ENCODE measurements at regions not wholly inside any gene's neighbourhood (a gene's known extent, or its start where the extent isn't known, plus 50 kb on each side); places are given as distances from the start of the nearest gene placed in this dataset.

DNA sequence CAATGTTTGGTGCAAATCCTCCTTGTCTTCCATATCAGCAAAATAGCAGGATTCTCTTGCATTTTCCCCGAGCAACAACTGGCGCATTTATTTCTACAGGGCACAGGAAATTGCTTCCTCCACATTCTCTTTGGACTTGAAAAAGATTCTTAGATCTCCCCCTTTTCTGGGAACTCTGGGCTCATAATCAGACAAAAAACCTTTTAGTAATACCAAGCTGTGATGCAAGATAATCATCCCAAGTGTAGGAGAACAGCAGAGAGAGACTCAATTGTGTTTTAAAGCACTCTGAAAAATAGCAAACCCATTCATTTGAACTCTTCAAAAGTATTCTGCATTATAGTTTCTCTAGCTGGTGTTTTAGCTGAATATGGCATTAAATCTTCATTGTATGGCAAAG is 419.6 kb upstream of the NPVF start:
- no peaks in the 10 kb centered on the region for H3K27me3 ChIP-seq (replicated peaks)
- in situ Hi-C loops (cut with HindIII; ENCODE audit: low pct_ligation_motif_present, low sequenced_read_pairs), result no loop called here
- no peak overlapping the region for H3K27ac ChIP-seq
- TF ChIP-seq, protein P1, sequence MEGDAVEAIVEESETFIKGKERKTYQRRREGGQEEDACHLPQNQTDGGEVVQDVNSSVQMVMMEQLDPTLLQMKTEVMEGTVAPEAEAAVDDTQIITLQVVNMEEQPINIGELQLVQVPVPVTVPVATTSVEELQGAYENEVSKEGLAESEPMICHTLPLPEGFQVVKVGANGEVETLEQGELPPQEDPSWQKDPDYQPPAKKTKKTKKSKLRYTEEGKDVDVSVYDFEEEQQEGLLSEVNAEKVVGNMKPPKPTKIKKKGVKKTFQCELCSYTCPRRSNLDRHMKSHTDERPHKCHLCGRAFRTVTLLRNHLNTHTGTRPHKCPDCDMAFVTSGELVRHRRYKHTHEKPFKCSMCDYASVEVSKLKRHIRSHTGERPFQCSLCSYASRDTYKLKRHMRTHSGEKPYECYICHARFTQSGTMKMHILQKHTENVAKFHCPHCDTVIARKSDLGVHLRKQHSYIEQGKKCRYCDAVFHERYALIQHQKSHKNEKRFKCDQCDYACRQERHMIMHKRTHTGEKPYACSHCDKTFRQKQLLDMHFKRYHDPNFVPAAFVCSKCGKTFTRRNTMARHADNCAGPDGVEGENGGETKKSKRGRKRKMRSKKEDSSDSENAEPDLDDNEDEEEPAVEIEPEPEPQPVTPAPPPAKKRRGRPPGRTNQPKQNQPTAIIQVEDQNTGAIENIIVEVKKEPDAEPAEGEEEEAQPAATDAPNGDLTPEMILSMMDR (IDR thresholded peaks at IDR 0.05; ENCODE audit: low read depth, low read length, missing control alignments), result no peak
- H3K36me3 ChIP-seq (replicated peaks), result no peaks in the 10 kb centered on the region
- H3K4me3 ChIP-seq (ENCODE audit: low read depth, low read length), result no peak overlapping the region
- DNase-seq, result no peak

DNA sequence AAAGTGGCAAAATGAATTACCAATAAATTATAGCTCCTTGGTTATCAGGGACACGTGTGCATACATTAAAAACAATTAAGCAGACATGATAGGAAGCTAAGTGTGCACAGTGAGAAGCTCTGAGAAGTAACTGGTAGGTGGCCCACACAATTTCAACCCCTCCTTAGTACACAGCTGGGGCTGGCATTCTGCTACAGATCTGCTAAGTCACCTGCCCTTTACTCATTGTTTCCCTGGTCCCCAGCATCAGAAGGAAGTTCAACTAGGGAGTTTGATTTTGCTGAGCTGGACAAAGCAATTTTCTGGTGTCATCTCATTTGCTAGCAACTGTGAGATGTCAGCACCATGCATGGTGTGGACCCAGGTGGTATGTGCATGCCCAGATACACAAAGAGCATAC is 424.1 kb upstream of the NPVF start:
- H3K27ac ChIP-seq, result no peak overlapping the region
- no peak for DNase-seq
- in situ Hi-C loops (cut with HindIII; ENCODE audit: low pct_ligation_motif_present, low sequenced_read_pairs), result no loop called here
- no peaks in the 10 kb centered on the region for H3K36me3 ChIP-seq (replicated peaks)
- no peak overlapping the region for H3K4me3 ChIP-seq (ENCODE audit: low read depth, low read length)
- no peaks in the 10 kb centered on the region for H3K27me3 ChIP-seq (replicated peaks)
- TF ChIP-seq, protein P1 (IDR thresholded peaks at IDR 0.05; ENCODE audit: low read depth, low read length, missing control alignments), result no peak

DNA sequence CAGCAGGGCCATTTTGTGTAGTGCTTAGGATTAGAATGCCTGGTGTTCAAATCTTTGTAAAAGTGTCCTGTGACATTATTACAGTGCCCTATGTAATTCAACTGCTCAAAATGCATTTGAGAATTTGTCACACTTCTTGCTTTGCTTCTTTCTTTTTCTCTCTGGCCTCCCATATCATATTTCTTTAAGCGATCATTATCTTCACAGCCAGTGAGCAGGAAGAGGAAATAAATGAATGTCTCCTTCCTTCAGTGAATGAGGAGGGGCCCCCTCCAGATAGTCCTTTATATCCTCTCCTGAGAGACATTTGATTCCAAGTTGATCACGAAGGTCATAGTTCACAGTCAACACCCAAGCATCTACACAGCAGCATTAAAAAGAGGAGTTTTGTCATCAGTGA is 425.1 kb upstream of the NPVF start:
- Histone ChIP-seq H3K4me3 (ENCODE audit: low read depth, low read length) (no peak overlapping the region), H3K27ac (no peak overlapping the region), H3K36me3 (replicated peaks) (no peaks in the 10 kb centered on the region), H3K27me3 (replicated peaks) (no peaks in the 10 kb centered on the region)
- DNase-seq, result no peak
- in situ Hi-C loops (cut with HindIII; ENCODE audit: low pct_ligation_motif_present, low sequenced_read_pairs), result no loop called here
- TF ChIP-seq, protein P1 (IDR thresholded peaks at IDR 0.05; ENCODE audit: low read depth, low read length, missing control alignments), result no peak

DNA sequence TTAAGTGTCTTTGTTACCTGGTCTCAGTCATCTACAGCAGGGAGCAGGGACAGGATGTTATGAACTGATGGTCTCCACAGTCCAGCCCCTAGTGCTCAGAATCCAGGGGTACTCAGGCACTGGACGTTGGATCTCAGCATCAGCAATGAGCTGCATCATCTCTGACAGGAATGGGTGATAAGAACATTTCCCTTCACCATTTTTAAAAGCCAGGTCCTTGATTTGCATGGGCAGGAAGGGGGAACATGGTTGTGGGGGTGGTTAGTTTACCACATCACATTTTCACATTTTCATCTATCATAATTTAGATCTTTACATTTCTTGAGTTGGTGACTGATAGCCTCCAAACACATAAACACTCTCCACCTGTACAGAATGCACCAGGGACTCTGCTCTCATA is 427.8 kb upstream of the NPVF start:
- no peak overlapping the region for H3K4me3 ChIP-seq (ENCODE audit: low read depth, low read length)
- H3K27me3 ChIP-seq (replicated peaks), result no peaks in the 10 kb centered on the region
- no peak overlapping the region for H3K27ac ChIP-seq
- H3K36me3 ChIP-seq (replicated peaks), result no peaks in the 10 kb centered on the region
- in situ Hi-C loops (cut with HindIII; ENCODE audit: low pct_ligation_motif_present, low sequenced_read_pairs), result no loop called here
- TF ChIP-seq, protein P1 (IDR thresholded peaks at IDR 0.05; ENCODE audit: low read depth, low read length, missing control alignments), result no peak
- DNase-seq, result no peak

DNA sequence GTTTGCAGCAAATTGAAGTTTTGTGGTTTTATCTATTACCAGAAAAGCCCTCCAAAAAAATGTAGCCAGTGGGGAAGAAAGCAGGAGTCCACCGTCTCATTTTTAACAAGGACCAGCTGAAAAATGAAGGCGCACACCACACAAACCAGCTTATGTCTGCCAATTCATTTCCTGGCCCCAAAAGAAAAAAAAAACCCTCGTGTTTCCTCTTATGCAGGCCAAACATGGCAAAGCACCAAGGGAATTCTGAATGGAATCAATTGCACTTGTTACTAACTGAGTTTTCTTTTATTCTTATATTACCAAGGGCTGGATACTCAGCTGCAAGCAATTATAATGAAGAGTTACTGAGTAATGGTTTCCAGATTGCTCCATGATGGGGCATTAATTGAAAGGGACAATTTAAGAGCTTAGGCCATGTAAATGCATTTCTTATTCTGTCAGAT is 428.3 kb upstream of the NPVF start:
- Histone ChIP-seq H3K4me3 (ENCODE audit: low read depth, low read length) (no peak overlapping the region), H3K36me3 (replicated peaks) (no peaks in the 10 kb centered on the region), H3K27me3 (replicated peaks) (no peaks in the 10 kb centered on the region), H3K27ac (no peak overlapping the region)
- no peak for DNase-seq
- in situ Hi-C loops (cut with HindIII; ENCODE audit: low pct_ligation_motif_present, low sequenced_read_pairs), result no loop called here
- TF ChIP-seq, protein P1 (IDR thresholded peaks at IDR 0.05; ENCODE audit: low read depth, low read length, missing control alignments), result no peak

DNA sequence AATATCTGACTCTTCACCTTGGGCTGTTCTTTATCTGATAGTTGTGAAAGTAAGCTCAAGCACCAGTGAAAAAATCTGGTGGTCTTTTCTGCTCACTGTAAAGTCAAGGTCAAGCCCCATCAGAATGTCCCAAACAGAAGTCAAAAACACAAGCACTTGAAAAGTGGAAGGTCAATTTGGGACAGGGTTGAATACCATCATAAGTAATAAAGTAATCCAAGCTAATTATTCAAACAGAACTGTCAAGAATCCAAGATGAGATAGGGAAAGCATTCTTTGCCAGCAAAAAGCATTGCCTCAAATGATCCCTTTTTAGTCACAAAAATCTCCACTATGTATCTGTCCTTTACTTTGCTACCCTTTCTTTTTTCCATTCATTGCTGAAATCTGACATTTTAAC is 430.1 kb upstream of the NPVF start:
- no peaks in the 10 kb centered on the region for H3K27me3 ChIP-seq (replicated peaks)
- in situ Hi-C loops (cut with HindIII; ENCODE audit: low pct_ligation_motif_present, low sequenced_read_pairs), result no loop called here
- TF ChIP-seq, protein P1 (IDR thresholded peaks at IDR 0.05; ENCODE audit: low read depth, low read length, missing control alignments), result no peak
- no peaks in the 10 kb centered on the region for H3K36me3 ChIP-seq (replicated peaks)
- no peak overlapping the region for H3K27ac ChIP-seq
- no peak overlapping the region for H3K4me3 ChIP-seq (ENCODE audit: low read depth, low read length)
- DNase-seq, result no peak

All from brain microvascular endothelial cell (primary cell).